ENCODE measurements at regions not wholly inside any gene's neighbourhood (a gene's known extent, or its start where the extent isn't known, plus 50 kb on each side); places are given as distances from the start of the nearest gene placed in this dataset.

GRCh38 chr6:9948678-9949077, 466.2 kb downstream of the TFAP2A start:
- DNase-seq (ENCODE audit: low read depth, low spot score) (no peak), FAIRE-seq (no peak)
- dilution Hi-C loops (cut with MboI; ENCODE audit: extremely low pct_ligation_motif_present, low sequenced_read_pairs) (no loop called here), intact Hi-C loops (cut with micrococcal nuclease) (no loop called here)
- Histone ChIP-seq H3K9me1 (replicated peaks; ENCODE audit: control insufficient read depth, extremely low read depth, insufficient read depth, low read length) (no peaks in the 10 kb centered on the region), H3K4me2 (ENCODE audit: insufficient read depth, low read length) (no peak overlapping the region), H3K79me2 (ENCODE audit: control insufficient read depth, insufficient read depth, low read length) (no peaks in the 10 kb centered on the region), H3K4me1 (ENCODE audit: control insufficient read depth, extremely low read depth, insufficient read depth, low read length) (no peaks in the 10 kb centered on the region), H3K9me3 (replicated peaks; ENCODE audit: control insufficient read depth, insufficient read depth, low read length) (peaks cover 2% of the 10 kb centered on the region), H3K4me3 (replicated peaks in 1 of 3; ENCODE audit: insufficient read depth in 1 of 3, low read depth in 1 of 3, low read length in 3 of 3) (no peak overlapping the region), H2AFZ (ENCODE audit: low read depth, low read length) (no peak overlapping the region), H3K9ac (replicated peaks; ENCODE audit: extremely low read depth, insufficient read depth, low read length) (no peak overlapping the region), H4K20me1 (replicated peaks; ENCODE audit: control insufficient read depth, extremely low read depth, insufficient read depth, low read length) (no peaks in the 10 kb centered on the region), H3K27me3 (ENCODE audit: control insufficient read depth in 2 of 2, insufficient read depth in 2 of 2, low read length in 2 of 2) (no peaks in the 10 kb centered on the region), H3K27ac (ENCODE audit: insufficient read depth, low read depth, low read length) (no peak overlapping the region), H3K36me3 (ENCODE audit: control insufficient read depth in 2 of 2, extremely low read depth in 1 of 2, insufficient read depth in 2 of 2, low read length in 2 of 2) (no peaks in the 10 kb centered on the region)
- ChIA-PET POLR2A (no interaction called here), CTCF (no interaction called here)
- TF ChIP-seq EZH2 (IDR thresholded peaks at IDR 0.05; ENCODE audit: borderline replicate concordance, low read depth, low read length, severe bottlenecking) (no peak), MAX (IDR thresholded peaks at IDR 0.05; ENCODE audit: insufficient read depth, insufficient read length) (no peak), GATA2 (IDR thresholded peaks at IDR 0.05; ENCODE audit: insufficient read depth, insufficient read length, low read depth, low read length) (no peak), JUN (IDR thresholded peaks at IDR 0.05; ENCODE audit: borderline replicate concordance, insufficient read depth, insufficient read length, low read depth) (no peak), POLR2AphosphoS5 (IDR thresholded peaks at IDR 0.05; ENCODE audit: insufficient read depth, low read depth, low read length) (no peak), MYC (IDR thresholded peaks at IDR 0.05; ENCODE audit: low read depth, low read length) (no peak), FOS (IDR thresholded peaks at IDR 0.05; ENCODE audit: borderline replicate concordance, insufficient read depth, low read length) (no peak), CTCF (IDR thresholded peaks at IDR 0.05; ENCODE audit: extremely low read depth in 1 of 2, insufficient read depth in 1 of 2, low read depth in 1 of 2, low read length in 2 of 2) (no peak), POLR2A (IDR thresholded peaks at IDR 0.05; ENCODE audit: low read depth, low read length) (no peak)
- BruUV-seq (replicated peaks) = no TSS peak
